Bronchial epithelial cell (primary cell): ENCODE measurements at regions not wholly inside any gene's neighbourhood (a gene's known extent, or its start where the extent isn't known, plus 50 kb on each side); places are given as distances from the start of the nearest gene placed in this dataset.

Experiments used
- DNase-seq: peaks from one replicate; pipeline ENCODE4 v3.0.0-alpha.2; 2010; ENCODE audit warnings: low read depth
- FAIRE-seq: peaks from 2 replicates; lab custom pipeline; 2011; peaks lifted over from hg19 to GRCh38; lab: Jason Lieb, UNC
- H3K27me3 ChIP-seq: 2 replicates; pipeline ENCODE4 v1.5.1; 2011; ENCODE audit warnings: low read length; ENCODE audit not compliant: control insufficient read depth, insufficient read depth
- H3K36me3 ChIP-seq: 2 replicates; pipeline ENCODE4 v1.5.1; 2011; ENCODE audit warnings: low read length; ENCODE audit not compliant: control insufficient read depth, insufficient read depth
- H3K4me3 ChIP-seq: 2 replicates; pipeline ENCODE4 v1.5.1; 2011; ENCODE audit warnings: mild to moderate bottlenecking, low read depth, low read length, control low read depth
- CTCF ChIP-seq: IDR thresholded peaks from 2 replicates; pipeline ENCODE4 v1.5.1; 2011; ENCODE audit warnings: mild to moderate bottlenecking, moderate library complexity, low read length, control low read depth, inconsistent platforms; ENCODE audit not compliant: insufficient read depth, severe bottlenecking

DNA sequence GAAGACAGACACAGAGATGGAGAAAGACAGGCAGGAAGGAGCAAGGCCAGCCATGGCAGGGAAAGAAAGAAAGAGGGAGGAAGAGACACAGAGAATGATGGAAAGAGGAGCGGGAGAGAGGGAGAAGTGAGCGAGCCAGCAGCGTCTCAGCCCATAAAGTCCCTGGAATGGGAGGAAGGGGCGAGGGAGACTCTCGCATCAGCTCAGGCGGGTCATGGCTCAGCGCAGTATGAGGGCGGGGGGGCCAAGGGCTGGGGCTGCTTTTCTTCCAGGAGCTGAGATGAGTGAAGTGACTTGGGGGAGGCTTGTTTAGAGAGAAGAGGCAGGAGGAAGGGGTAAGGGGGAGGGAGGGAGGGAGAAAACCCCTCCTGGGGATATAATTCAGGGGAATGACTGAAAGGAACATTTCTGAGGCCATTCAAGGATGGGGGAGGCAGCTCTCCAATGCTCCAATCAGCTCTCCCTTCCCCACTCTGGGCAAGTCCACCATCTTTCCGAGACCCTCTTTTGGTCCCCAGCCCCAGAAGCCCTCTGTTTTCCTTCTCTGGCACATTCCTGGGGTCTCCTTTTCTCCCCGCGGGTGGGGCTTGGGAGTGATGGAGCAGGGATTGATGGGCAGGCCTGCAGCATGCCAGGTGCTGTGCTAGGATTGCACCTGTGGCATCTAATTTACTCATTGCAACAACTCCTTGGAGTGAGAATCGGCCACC, 87.9 kb downstream of the HIF1AN start:
- DNase-seq, result no peak
- Histone ChIP-seq H3K4me3 (no peak overlapping the region), H3K27me3 (peaks cover 31% of the 10 kb centered on the region), H3K36me3 (no peaks in the 10 kb centered on the region)
- no peak for FAIRE-seq
- no peak for TF ChIP-seq CTCF

DNA sequence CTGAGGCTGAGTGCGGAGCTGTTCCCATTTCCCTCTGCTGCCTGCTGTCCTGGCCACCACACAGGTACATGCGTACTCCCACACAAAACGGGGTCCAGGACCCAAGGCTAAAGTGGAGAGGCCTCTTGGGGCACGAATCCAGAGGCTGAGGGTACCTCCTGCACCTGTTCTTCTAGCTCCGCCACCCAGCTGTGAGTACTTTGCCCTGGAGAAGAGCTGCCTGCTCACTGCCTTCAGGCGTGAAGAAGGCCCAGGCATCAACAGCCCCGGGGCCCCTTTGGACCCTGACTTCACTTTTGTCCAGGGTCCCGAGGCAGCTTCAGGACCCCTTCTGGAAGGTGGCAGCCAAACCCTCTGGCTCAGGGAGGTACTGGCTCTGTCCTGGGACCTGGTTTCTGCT, 88.6 kb downstream of the HIF1AN start:
- no peak overlapping the region for H3K4me3 ChIP-seq
- no peak for TF ChIP-seq CTCF
- DNase-seq (no peak), FAIRE-seq (no peak)
- no peaks in the 10 kb centered on the region for H3K36me3 ChIP-seq
- H3K27me3 ChIP-seq, result peaks cover 30% of the 10 kb centered on the region

DNA sequence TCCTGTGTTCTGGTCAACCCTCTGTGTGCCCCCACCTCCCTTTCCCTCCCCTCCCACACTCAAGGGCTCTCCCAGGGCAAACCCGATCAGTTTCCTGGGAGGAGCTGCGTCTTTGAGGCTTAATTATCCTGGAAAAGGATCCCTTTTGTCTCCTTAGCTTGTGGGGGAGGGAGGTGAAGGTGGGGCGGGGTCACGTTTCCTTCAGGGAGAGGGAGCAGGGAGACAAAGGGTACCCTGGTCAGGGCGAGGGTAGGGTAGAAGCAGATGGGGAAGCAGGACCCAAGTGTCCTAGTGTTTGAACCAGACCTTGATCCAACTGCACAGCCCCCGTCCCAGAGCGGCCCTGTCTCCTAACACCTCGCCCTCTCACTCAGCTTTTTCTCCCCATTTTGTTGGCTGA, 90.1 kb downstream of the HIF1AN start:
- no peak for DNase-seq
- Histone ChIP-seq H3K27me3 (peaks cover 25% of the 10 kb centered on the region), H3K36me3 (no peaks in the 10 kb centered on the region), H3K4me3 (no peak overlapping the region)
- FAIRE-seq, result no peak
- no peak for TF ChIP-seq CTCF

DNA sequence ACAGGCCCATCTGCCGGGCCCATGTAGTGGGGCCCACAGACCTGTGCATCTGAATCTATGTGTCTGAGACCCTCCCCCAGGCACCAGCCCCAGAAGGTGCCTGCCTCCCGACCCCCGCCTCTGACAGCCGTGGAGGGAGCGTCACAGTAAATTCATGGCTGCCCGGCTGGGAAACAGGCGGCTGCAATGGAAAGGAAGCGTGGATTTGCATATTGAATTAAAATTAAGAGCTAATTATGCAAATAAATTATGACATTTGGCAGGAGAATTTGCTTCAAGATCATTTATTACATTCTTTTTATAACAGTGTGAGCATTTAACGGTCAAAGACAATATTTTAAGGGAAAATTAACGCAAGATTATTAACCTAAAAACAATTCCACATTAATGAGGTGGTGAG, 92.3 kb downstream of the HIF1AN start:
- Histone ChIP-seq H3K36me3 (no peaks in the 10 kb centered on the region), H3K4me3 (no peak overlapping the region), H3K27me3 (peaks cover 12% of the 10 kb centered on the region)
- FAIRE-seq (no peak), DNase-seq (no peak)
- TF ChIP-seq CTCF, result no peak

DNA sequence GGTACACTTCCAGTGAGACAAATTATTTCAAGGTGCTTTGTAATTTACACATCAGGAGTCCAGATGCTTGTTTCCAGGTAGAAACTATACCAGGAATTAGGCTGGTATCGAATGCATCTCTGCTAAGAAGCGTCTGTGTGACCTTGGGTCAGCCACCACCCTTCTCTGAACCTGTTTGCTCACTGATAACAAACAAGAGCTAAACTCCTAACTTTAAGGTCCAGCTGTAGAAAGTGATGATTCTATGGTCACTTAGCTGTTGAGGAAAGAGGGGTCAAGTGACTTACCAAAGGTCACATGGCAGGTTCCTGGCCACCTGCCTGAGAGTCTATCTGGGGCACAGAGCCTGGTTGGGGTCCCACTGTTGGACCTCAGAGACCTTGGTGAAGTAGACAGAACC, 95.4 kb downstream of the HIF1AN start:
- H3K27me3 ChIP-seq, result peaks cover 9% of the 10 kb centered on the region
- no peak for TF ChIP-seq CTCF
- no peak for FAIRE-seq

GRCh38 chr10:100632027-100632426, 96.3 kb downstream of the HIF1AN start:
- no peak for TF ChIP-seq CTCF
- DNase-seq (no peak), FAIRE-seq (no peak)
- H3K4me3 ChIP-seq, result no peak overlapping the region
- no peaks in the 10 kb centered on the region for H3K36me3 ChIP-seq
- H3K27me3 ChIP-seq, result peaks cover 8% of the 10 kb centered on the region

More for the DNA sequence above, 95.4 kb downstream of the HIF1AN start:
- H3K36me3 ChIP-seq, result no peaks in the 10 kb centered on the region
- DNase-seq, result no peak
- no peak overlapping the region for H3K4me3 ChIP-seq
